NB4 (cell line): ENCODE measurements at regions not wholly inside any gene's neighbourhood (a gene's known extent, or its start where the extent isn't known, plus 50 kb on each side); places are given as distances from the start of the nearest gene placed in this dataset.

ENCODE experiments used
- CTCF ChIP-seq: IDR thresholded peaks from one replicate; pipeline ENCODE4 v1.5.1; 2012; ENCODE audit warnings: low read depth, low read length
- POLR2A ChIP-seq: IDR thresholded peaks from 2 replicates; pipeline ENCODE4 v1.6.1; 2011; ENCODE audit warnings: mild to moderate bottlenecking; ENCODE audit not compliant: insufficient read length; ENCODE audit errors: extremely low read depth

GRCh38 chr12:59444932-59445331 lies 150.9 kb upstream of the SLC16A7 start:
- TF ChIP-seq CTCF (no peak), POLR2A (no peak)
